H1 (cell line): ENCODE measurements at regions not wholly inside any gene's neighbourhood (a gene's known extent, or its start where the extent isn't known, plus 50 kb on each side); places are given as distances from the start of the nearest gene placed in this dataset.

Experiments used
- BACH1 ChIP-seq: IDR thresholded peaks from 2 replicates; pipeline ENCODE4 v1.6.1; 2012; ENCODE audit warnings: low read length, improper control_type of control experiment
- CHD2 ChIP-seq: IDR thresholded peaks from 2 replicates; pipeline ENCODE4 v1.6.1; 2012; ENCODE audit warnings: low read length, improper control_type of control experiment
- CTBP2 ChIP-seq: IDR thresholded peaks from 2 replicates; pipeline ENCODE4 v1.7.0; 2011; ENCODE audit warnings: borderline replicate concordance, mild to moderate bottlenecking, moderate library complexity, mixed read lengths, low read length; ENCODE audit not compliant: insufficient read depth, insufficient read length
- E2F6 ChIP-seq: IDR thresholded peaks from 2 replicates; pipeline ENCODE4 v1.6.1; 2012; ENCODE audit warnings: inconsistent platforms
- MAFK ChIP-seq: IDR thresholded peaks from 2 replicates; pipeline ENCODE4 v1.6.1; 2012; ENCODE audit warnings: low read depth, mild to moderate bottlenecking, improper control_type of control experiment, low read length
- SAP30 ChIP-seq: fragments of 300-600 bp; sonication (generic); IDR thresholded peaks from 2 replicates; pipeline ENCODE4 v1.7.1; 2012; ENCODE audit warnings: low read length, moderate library complexity, mild to moderate bottlenecking, inconsistent platforms; ENCODE audit not compliant: insufficient read depth, insufficient replicate concordance
- TAF7 ChIP-seq: optimal IDR thresholded peaks from 2 replicates; pipeline ENCODE3; 2011; ENCODE audit warnings: low read depth, mild to moderate bottlenecking, inconsistent platforms, low read length, moderate library complexity, borderline replicate concordance

GRCh38 chr5:33275391-33275790 is 165.4 kb upstream of the TARS1 start (continued):
- no peak for TF ChIP-seq CTBP2
- TF ChIP-seq TAF7 = no peak
- TF ChIP-seq E2F6 = no peak
- TF ChIP-seq CHD2 = no peak
- TF ChIP-seq MAFK = no peak
- no peak for TF ChIP-seq BACH1
- TF ChIP-seq SAP30 = no peak
